Uterus (tissue), 3 donors: ENCODE measurements at regions not wholly inside any gene's neighbourhood (a gene's known extent, or its start where the extent isn't known, plus 50 kb on each side); places are given as distances from the start of the nearest gene placed in this dataset.

Experiments
- DNase-seq, 2 donors: peaks; one replicate each; pipeline ENCODE4 v3.0.0-alpha.2; 2019 to 2020
- H3K27ac ChIP-seq, 2 donors: fragments of 200-600 bp; sonication (generic); 1 replicate in 1 of 2; 2 replicates in 1 of 2; pipeline ENCODE4 v1.5.1; 2016 to 2018
- H3K27me3 ChIP-seq, 2 donors: fragments of 200-600 bp; sonication (generic); one replicate each; pipeline ENCODE4 v1.5.1; 2018 to 2019; ENCODE audit warnings: control low read depth in 1 of 2
- H3K36me3 ChIP-seq, 2 donors: fragments of 200-600 bp; sonication (generic); one replicate each; pipeline ENCODE4 v1.5.1; 2019; ENCODE audit warnings: control low read depth in 1 of 2
- H3K4me1 ChIP-seq, 2 donors: fragments of 200-600 bp; sonication (generic); one replicate each; pipeline ENCODE4 v1.5.1; 2018 to 2019; ENCODE audit warnings: control low read depth in 1 of 2
- H3K4me3 ChIP-seq, 2 donors: fragments of 200-600 bp; sonication (generic); 1 replicate in 1 of 2; 2 replicates in 1 of 2; pipeline ENCODE4 v1.5.1; 2018 to 2019; ENCODE audit warnings: mild to moderate bottlenecking in 1 of 2
- H3K9me3 ChIP-seq, 2 donors: fragments of 200-600 bp; sonication (generic); one replicate each; pipeline ENCODE4 v1.5.1; 2019; ENCODE audit warnings: control low read depth in 1 of 2
- CTCF ChIP-seq, 4 experiments: fragments of 200-600 bp in 2 of 4; fragments of 450-650 bp in 2 of 4; sonication (generic) in 2 of 4; IDR thresholded peaks; one replicate each; pipeline ENCODE4 v1.5.1; 2016 to 2019; ENCODE audit warnings: antibody characterized with exemption in 4 of 4, mild to moderate bottlenecking in 2 of 4, moderate library complexity in 1 of 4
- POLR2A ChIP-seq, 2 donors: fragments of 450-650 bp; IDR thresholded peaks; one replicate each; pipeline ENCODE4 v1.6.1; 2016; ENCODE audit warnings: antibody characterized with exemption in 2 of 2, mild to moderate bottlenecking in 1 of 2, moderate library complexity in 1 of 2
- intact Hi-C: fragments of 100-400 bp; cut with DNase I; formaldehyde crosslinking; loops from one replicate; pipeline ENCODE4 v1.15.1; 2023; ENCODE audit warnings: low total_unique reads
- donor health status: DM: yes; HTN: yes; CAD: no.

GRCh38 chr1:2971101-2971501 is 50.2 kb upstream of the ACTRT2 start:
- intact Hi-C loops = no loop called here
- H3K27ac ChIP-seq = no peak overlapping the region
- H3K4me3 ChIP-seq = no peak overlapping the region
- H3K27me3 ChIP-seq = no peaks in the 10 kb centered on the region
- no peaks in the 10 kb centered on the region for H3K9me3 ChIP-seq
- H3K4me1 ChIP-seq = no peaks in the 10 kb centered on the region
- DNase-seq = no peak
- TF ChIP-seq POLR2A (IDR thresholded peaks at IDR 0.05) (no peak), CTCF (IDR thresholded peaks at IDR 0.05) (no peak)
- no peaks in the 10 kb centered on the region for H3K36me3 ChIP-seq
